ENCODE measurements at regions not wholly inside any gene's neighbourhood (a gene's known extent, or its start where the extent isn't known, plus 50 kb on each side); places are given as distances from the start of the nearest gene placed in this dataset.

GRCh38 chr3:13199899-13200451 is 126.7 kb upstream of the IQSEC1 start:
- TF ChIP-seq POLR2A (IDR thresholded peaks at IDR 0.05; ENCODE audit: low read depth, low read length) (no peak), MTA3 (IDR thresholded peaks at IDR 0.05; ENCODE audit: borderline replicate concordance, low read length) (no peak)
- TF ChIP-seq, protein P1, sequence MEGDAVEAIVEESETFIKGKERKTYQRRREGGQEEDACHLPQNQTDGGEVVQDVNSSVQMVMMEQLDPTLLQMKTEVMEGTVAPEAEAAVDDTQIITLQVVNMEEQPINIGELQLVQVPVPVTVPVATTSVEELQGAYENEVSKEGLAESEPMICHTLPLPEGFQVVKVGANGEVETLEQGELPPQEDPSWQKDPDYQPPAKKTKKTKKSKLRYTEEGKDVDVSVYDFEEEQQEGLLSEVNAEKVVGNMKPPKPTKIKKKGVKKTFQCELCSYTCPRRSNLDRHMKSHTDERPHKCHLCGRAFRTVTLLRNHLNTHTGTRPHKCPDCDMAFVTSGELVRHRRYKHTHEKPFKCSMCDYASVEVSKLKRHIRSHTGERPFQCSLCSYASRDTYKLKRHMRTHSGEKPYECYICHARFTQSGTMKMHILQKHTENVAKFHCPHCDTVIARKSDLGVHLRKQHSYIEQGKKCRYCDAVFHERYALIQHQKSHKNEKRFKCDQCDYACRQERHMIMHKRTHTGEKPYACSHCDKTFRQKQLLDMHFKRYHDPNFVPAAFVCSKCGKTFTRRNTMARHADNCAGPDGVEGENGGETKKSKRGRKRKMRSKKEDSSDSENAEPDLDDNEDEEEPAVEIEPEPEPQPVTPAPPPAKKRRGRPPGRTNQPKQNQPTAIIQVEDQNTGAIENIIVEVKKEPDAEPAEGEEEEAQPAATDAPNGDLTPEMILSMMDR (IDR thresholded peaks at IDR 0.05 in 2 of 3, conservative IDR thresholded peaks at IDR 0.05 in 1 of 3; ENCODE audit: control insufficient read depth in 2 of 3, extremely low read depth in 1 of 3, insufficient read depth in 1 of 3, low read depth in 3 of 3, low read length in 3 of 3), result no peak
